Transverse colon (tissue), 3 donors: ENCODE measurements at regions not wholly inside any gene's neighbourhood (a gene's known extent, or its start where the extent isn't known, plus 50 kb on each side); places are given as distances from the start of the nearest gene placed in this dataset.

Source experiments
- POLR2A ChIP-seq: fragments of 450-650 bp; IDR thresholded peaks from one replicate; pipeline ENCODE4 v1.6.1; 2016; ENCODE audit warnings: antibody characterized with exemption, mild to moderate bottlenecking, moderate library complexity
- TF ChIP-seq, protein P1 (sequence below), 5 experiments: fragments of 200-600 bp in 3 of 5; fragments of 450-650 bp in 2 of 5; sonication (generic) in 3 of 5; IDR thresholded peaks; 1 replicate in 2 of 5; 2 replicates in 3 of 5; pipeline ENCODE4 v1.5.1; 2016 to 2017; ENCODE audit warnings: antibody characterized with exemption in 5 of 5, inconsistent platforms in 3 of 5, mild to moderate bottlenecking in 2 of 5, moderate library complexity in 1 of 5

DNA sequence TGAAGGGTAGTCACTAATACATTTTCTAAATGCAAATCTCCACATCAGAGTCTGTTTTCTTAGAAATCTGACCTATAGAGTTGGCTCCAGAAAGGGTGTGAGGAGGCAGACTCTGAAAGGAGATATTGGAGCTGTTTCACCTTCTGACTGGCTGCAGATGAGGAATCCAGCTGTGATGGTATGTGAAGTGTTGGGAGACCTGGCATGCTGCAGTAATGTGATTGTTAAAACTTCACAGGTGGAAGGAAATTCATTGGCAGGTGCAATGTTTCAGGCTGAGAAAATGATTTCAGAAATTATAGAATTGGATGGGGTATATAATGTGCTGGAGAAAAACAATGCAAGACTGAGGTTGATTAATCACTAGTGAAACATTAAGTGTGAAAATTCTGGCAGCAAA, 1134.0 kb upstream of the LRRN3 start:
- TF ChIP-seq, protein P1, sequence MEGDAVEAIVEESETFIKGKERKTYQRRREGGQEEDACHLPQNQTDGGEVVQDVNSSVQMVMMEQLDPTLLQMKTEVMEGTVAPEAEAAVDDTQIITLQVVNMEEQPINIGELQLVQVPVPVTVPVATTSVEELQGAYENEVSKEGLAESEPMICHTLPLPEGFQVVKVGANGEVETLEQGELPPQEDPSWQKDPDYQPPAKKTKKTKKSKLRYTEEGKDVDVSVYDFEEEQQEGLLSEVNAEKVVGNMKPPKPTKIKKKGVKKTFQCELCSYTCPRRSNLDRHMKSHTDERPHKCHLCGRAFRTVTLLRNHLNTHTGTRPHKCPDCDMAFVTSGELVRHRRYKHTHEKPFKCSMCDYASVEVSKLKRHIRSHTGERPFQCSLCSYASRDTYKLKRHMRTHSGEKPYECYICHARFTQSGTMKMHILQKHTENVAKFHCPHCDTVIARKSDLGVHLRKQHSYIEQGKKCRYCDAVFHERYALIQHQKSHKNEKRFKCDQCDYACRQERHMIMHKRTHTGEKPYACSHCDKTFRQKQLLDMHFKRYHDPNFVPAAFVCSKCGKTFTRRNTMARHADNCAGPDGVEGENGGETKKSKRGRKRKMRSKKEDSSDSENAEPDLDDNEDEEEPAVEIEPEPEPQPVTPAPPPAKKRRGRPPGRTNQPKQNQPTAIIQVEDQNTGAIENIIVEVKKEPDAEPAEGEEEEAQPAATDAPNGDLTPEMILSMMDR (IDR thresholded peaks at IDR 0.05): no peak
- no peak for TF ChIP-seq POLR2A
